NCI-H2171 treated with DMSO at 0.1 percent for 48 hours (cell line): ENCODE measurements at regions not wholly inside any gene's neighbourhood (a gene's known extent, or its start where the extent isn't known, plus 50 kb on each side); places are given as distances from the start of the nearest gene placed in this dataset.

Source experiments
- DNase-seq: peaks from one replicate; lab custom pipeline; 2025; lab: John Stamatoyannopoulos, UW

DNA sequence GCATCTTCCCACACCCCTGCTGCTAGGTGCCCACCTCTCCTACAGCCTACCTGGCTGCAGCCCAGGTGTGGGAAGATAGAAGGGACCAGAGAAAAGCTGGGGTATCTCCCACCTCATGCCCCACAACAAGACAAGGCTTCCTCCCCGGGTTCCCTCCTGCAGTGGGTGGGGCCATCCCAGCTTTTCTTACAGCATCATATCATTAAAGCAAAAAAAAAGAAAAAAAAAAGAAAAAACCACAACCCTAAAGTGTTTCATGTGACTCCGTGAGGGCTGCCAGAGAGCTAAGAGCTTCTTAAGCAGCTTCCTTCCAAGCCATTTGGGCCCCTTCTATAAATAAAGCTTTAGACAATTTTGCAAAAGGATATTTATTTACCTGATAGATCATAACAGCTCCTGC lies 455.4 kb upstream of the TSHZ3 start:
- no peak for DNase-seq

DNA sequence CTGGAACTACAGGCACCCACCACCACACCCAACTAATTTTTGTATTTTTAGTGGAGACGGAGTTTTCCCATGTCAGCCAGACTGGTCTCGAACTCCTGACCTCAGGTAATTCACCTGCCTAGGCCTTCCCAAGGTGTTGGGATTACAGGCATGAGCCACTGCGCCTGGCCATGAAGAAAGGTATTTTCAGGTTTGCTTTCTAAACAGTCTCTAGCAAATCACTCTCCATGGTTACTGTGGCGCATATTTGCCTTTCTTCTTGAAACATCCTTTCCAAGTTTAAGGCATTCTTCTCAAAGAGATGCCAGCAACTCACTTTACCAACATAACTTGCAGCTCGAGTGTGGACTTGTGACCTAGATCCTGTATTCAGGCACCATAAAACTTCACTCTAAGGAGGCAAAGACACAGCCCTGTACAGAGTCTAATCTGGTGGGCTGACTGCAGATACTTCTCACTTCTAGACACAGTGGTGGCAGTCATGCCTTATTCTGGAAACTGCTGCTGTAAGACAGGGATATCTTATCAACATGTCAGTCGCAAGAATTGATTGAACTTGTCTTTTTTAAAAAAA lies 461.4 kb upstream of the TSHZ3 start:
- DNase-seq: no peak

DNA sequence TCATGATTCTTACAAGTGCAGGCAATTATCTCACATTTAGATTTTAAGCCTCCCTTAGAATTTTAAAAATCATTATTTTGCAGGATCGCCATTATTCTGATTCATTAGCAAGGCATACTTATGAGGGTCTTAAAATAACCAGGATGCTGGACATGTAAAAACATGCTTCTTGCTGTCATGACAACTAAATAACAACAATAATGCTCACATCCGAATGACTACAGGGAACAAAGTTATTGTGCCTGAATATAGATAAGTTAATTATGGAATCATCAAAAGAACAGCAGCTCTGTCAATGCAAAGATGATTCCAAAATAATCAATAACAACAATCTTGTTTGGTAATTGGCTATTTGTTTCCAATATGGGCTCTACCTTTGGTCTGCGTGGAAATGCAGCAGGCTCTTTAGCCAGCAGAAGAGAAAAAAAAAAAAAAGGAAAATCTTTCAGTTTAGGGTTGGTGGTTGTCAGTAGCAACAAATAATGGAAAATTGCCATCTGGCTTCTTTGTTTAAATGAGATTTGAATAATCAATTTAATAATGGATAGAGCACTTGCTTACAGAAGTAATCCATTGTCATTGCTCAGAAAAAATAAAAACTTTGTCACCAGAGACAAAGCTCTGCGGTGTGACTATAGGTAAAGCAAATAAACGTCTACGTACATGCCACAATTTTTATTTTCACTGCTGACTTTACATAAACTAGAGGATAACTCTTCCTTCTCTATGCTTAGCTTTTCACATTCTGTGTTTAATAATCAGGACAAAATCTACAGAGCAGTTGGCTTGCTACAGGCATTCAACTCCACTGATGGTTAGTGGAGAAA lies 468.9 kb upstream of the TSHZ3 start:
- no peak for DNase-seq

DNA sequence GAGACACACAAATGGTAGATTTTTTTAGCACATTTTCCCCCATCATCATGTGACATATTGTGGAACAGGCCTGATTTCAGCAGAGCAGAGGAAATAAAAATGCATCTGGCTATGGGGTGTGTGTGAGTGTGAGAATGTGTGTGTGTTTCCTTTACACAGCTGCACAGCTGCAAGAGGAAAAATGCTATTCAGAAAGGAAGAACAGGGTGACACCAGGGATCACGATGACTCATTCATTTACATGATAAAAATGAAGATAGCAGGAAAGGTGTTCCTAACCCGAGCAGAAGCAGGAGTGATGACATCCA lies 469.5 kb upstream of the TSHZ3 start:
- no peak for DNase-seq

DNA sequence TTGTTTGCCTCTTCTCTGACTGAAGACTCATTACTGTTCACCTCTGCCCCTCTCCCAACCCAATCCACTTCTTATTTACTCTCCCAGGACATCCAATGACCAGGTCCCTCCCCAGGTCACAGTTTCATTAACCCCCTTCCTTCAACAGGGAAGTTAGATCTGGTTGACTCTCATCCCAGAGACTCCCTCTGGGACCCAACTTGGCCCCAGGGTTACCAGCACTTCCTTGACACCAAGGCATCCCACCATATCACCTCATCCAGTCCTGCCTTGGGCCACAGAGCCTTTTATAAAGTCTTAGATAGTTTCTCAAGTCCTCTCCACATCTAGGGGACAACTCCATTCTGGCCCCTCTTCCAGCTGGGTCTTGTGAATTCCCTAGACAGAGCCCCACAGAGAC lies 470.6 kb upstream of the TSHZ3 start:
- DNase-seq: no peak

DNA sequence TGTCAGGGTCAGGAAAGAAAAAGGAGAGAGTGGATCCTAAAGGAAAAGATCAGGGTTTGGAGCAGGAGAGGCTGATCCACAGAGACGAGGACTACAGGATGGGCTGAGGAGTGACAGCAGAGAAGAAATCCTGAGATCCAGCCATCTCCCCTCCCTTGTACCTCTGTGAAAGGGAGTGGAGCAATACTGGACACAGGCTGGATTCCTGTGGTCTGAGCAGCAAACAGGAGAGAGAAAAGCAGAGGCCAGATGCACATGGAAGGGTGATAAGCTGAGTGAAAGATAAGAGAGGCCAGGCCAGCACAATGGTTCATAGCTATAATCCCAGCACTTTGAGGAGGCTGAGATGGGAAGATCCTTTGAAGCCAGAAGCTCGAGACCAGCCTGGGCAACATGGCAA lies 472.1 kb upstream of the TSHZ3 start:
- no peak for DNase-seq

DNA sequence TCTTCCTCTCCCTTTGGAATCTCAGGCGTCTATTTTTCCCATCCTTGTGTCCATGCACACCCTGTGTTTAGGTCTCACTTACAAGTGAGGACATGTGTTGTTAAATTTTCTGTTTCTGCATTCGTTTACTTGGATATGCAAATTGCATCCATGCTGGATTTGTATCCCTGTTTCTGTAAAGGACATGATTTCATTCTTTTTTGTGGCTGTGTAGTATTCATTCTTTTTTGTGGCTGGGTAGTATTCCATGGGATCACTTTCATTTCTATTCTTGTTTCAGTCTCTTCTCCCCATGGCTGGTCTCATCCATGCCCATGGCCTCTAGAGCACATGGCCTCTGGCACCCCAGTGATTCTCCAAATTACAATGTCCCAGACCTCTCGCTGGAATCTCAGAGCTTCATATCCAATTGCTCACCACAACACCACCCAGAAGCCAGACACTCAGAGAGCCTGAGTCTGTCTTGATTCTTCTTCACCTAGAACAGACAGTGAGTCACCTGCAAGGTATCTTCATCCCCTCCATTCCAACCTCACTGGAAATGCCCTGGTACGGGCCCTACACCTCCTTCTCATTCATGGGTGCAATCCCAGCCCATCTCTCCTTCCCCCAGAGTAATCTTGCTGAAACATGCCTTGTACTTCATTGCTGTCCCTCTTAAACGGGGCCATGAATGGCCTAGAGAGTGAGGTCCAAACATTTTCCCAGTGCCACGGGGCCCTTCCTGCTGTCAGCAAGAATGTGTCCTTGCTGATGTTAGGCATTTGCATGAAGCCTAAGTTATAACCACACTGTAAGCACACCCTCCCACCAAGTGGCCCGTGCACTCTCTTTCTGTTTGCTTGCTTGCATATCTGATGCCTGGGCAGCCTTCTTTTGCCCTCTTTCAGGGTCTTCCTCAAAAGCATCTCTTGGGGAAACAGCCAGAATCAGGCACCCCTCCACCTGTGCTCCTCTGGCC lies 476.2 kb upstream of the TSHZ3 start:
- DNase-seq: no peak

DNA sequence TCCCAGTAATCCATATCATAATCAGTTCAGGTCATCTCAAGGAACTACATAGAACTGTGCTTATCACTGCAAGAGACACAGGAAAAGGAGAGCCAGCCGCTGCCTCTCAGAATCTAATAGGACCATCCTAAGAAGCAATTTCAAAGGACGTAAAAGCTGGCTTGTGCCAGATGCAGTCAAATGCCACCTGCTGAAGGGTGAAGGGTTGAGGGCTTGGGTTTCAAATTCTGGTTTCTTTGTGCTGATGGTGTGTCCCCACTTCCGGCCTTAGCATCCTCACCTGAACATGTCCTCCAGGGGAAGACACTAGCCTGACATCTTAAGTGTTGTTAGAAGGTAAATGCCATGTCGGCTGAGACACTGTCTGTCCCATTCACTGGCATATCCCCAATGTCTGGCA lies 477.1 kb upstream of the TSHZ3 start:
- no peak for DNase-seq

DNA sequence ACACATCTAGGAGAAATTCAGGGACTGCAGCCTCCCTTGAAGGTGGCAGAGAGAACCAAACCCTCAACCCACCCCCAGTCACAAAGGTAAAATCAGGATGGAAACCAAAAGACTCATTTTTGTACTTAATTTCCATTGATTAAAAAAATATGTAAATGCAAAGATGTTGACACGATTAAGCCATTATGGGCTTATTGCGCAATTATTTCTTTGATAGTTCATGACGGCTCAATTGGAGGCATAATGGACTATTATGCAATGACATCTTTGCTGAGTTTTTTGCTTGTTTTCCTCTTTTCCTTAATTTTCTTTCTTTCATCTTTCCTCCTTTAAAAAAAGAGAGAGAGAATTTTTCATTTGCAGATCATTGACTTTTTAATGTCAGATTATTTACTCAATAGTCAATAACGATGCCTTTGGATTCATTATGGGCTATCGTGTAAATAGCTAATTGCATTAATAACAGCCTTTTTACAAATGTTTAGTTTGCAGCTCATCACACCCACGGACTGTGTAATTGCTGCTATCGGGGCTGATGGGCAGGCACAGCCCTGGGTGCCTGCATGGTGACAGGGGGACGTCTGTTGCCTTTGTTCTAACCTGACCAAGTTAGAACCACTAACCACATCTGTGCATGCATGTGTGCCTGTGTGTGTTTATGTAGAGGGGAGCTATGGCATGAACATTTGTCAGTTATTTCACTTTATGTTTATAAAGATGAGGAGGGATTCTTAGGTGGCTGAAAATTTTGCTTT lies 482.4 kb upstream of the TSHZ3 start:
- no peak for DNase-seq

DNA sequence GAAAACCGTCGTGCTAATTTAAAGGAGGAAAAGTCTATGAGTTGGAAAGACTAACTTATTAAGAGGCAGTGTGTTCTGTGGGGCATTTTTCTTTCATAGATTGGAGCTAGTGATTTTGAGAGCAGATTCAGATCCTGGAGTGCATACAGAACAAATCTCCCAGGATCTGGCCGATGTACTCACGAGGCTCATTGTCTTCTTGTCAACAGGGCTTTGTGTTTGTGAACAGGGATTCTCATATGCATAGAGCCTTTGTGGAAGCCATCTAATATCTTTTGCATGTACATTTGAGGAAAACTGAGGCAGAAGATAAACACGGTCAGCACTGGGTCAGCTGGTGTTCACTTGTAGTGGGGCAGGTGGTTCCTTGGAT lies 482.9 kb upstream of the TSHZ3 start:
- no peak for DNase-seq

DNA sequence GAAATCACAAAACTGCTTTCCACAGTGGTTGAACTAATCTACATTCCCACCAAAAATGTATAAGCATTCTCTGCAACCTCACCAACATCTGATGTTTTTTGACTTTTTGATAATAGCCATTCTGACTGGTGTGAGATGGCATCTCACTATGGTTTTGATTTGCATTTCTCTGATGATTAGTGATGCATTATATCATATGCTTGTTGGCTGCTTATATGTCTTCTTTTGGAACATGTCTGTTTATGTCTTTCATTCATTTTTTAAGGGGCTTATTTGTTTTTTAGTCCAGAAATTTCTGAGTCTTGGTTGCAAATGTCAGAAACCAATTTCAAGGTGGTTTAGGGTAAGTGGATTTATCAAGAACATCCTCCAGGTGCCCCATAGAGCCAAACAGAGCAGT lies 484.8 kb upstream of the TSHZ3 start:
- DNase-seq: no peak

DNA sequence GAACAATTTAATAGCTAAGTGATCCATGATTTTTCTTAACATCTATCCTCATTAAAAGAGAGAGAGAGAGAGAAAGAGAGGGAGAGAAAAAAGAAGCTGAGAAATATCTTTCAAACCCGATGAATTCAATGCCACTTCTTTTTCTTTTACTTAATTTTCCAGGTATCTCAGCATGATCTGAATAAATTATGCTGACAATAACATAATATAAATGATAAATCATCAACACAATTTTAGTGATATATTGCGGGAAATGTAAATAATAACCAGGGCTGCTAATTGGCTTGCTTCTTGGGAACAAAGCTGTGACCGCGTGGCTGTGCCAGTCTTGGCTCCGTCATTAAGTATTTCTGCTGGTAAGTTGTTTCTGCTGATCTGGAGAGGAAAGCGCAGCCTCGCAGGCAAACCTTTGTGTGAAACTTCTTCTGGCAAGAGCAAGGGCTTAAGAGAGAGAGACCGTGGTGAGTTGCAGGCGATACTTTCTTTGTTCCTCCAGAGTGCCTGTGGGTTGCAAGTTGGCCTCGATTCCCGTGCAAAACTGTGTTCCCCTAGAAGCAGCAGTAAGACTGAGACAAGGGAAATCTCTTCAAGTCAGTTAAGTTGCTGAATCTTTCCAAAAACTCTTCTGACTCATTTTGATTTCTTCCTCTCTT lies 489.1 kb upstream of the TSHZ3 start:
- no peak for DNase-seq

DNA sequence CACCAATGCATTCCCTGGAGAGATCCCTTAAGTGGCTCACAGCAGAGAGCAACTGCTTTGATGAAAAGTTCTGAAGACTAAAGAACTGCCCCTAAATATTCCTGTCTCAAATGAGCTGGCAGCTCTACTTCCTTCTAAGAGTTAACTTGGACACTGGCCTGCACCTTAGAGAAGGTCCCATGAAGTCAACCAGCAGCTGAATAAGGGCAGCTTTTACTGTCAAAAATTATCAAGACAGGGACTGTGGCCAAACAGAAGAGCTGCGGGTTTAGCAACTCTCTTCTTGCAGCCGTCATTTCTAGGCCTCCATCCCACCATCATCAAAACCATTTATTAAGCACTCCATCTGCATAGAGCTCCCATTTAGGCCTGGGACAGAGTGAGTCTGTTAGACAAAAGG lies 491.1 kb upstream of the TSHZ3 start:
- no peak for DNase-seq

DNA sequence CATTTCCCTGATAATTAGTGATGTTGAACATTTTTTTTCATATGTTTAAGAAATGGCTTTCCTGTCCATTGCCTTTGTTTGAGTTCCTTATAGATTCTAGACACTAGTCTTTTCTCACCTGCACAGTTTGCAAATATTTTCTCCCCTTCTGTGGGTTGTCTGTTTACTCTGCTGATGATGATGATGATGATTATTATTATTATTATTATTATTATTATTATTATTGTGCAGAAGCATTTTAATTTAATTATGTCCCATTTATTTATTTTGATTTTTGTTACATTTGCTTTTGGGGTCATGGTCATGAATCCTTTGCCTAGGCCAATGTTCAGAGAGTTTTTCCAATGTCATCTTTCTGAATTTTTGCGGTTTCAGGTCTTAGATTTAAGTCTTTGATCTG lies 492.5 kb upstream of the TSHZ3 start:
- DNase-seq: no peak

DNA sequence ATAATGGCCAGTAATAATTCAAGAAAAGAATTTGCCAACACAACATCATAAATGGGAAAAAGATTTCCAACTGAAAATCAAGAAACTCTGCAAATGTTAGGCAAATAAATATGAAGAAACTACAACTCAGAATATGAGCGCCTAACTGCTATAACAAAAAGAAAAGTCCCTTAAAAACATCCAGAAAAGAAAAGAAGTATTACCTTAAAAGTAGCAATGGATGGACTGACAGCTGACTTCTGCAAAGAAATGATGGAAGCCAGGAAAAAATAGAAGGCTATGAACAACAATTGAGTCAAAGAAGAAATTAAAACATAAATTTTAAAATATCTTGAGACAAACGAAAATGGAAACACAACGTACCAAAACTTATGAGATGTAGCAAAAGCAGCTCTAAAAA lies 482.3 kb upstream of the ZNF507 start:
- no peak for DNase-seq

DNA sequence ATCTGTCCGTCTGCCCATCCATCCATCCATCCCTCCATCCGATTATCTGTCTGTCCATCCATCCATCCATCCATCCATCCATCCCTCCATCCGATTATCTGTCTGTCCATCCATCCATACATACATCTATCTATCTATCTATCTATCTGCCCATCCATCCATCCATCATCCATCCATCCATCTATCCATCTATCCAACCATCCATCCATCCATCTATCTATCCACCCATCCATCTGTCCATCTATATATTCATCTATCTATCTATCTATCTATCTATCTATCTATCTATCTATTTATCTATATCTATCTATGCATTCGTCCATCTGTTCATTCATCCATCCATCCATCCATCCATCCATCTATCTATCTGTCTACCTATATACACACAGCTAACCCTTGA lies 471.1 kb upstream of the ZNF507 start:
- DNase-seq: no peak

DNA sequence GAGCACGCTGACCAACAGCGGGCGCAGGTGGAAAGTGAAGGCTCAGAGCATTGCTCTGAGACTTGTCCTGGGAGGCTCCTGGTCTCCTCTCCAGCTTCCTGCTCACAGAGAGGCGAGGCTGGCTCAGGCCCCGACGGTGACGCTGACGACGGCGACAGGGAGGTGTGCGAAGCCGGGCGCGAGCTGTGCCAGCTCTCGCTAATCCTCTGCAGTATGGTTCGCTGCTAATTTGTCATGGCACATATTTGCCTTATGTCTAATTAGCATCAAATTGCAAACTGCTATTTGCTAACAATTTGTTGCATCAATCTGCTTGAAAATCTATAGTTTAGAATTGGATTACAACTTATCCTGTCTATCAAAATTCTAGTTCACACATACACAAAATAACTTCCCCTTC lies 469.8 kb upstream of the ZNF507 start:
- DNase-seq: no peak

DNA sequence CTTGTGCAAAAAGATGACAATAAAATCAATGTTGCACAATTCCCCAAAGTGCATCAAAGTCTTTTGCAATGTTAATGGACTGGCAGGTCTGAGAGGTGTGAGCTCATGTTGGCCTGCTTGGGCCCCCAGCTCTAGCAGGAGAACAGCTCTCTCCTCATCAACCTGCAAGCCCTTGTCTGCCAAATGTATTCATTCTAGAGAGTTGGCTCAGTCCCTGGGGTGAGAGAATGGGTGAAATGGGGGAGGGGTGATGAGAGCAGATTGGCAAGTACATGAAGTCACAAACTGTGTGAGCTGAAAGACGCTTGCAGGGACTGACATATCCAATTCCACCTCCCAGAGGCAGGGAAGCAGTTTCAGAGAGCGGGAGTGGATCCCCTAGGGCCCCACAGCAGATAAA lies 465.1 kb upstream of the ZNF507 start:
- no peak for DNase-seq

DNA sequence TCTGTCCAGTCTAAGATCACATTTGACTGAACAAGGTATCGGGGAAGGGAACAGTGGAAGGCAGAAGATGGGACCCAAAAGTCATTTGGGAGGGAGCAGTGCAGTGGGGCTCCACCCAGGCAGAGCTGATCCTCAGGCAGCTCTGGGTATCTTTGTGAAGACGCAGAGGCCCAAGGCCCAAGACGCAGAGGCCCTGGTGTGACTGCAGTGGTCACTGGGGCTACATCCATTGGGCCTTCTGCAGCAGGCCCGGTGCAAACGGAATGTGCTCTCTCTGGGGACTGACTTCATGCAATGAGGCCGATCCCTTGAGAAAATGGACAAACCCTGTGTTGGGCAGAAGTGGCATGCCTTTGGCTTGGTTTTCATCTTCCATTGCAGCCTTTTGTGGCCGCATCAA lies 463.4 kb upstream of the ZNF507 start:
- no peak for DNase-seq

DNA sequence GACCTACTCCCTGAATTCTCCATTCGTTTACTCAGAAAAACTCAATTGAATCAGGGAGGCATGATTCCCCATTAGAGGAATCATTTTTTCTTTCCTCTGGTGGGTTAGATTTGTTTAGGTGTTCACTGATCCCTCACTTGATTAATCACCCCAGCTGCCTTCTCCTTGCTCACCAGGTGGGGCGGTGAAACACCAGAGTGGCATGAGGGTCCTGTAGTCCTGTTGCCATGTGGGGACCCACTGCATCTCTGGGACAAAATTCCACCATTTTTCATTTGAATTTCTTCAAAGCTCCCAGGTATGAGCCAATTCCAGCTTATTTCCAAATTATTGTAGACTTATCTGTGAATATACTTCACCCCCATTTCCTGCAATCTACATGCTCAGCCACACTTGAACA lies 462.7 kb upstream of the ZNF507 start:
- DNase-seq: no peak

DNA sequence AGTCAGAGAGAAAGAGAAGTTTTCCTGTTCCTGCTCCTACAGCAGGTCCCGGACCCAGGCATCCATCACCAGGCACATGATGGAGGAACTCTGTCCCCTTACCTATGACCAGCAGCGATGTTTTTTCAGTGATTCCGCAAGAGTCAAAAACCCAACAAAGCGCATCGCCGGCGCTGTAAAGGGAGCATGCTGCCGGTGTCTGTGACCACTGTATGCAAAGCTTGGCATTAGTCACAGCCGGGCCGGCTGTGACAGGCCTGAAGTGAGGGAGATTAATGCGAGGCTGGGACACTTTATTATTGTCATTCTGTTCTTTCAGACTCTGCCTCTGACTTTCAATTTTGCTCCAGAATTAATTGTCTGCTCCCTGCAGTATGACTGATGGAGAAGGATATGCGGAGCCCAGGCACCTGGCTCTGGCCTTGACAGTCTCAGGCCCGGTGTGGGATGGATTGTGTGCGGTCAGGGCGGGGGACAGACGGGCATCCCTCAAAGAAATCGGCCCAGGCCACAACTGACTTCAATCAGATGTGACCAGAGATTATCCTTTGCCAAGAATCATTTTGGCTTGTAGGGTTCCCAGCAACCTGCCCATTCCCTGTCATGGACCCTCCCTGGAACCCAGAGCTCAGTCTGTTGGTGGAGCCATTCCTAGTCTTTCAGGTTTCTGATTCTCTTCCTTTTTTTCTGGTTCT lies 462.0 kb upstream of the ZNF507 start:
- no peak for DNase-seq
